GM18868 (cell line): ENCODE measurements at regions not wholly inside any gene's neighbourhood (a gene's known extent, or its start where the extent isn't known, plus 50 kb on each side); places are given as distances from the start of the nearest gene placed in this dataset.
"Not testable (repeated sequence)": the region's sequence is repeated elsewhere in the genome, so short reads cannot be mapped to it uniquely, and the experiment has no call there.

Source experiments
- ATAC-seq: cut with Tn5 transposase; IDR thresholded peaks from one replicate; pipeline ENCODE4 v1.9.1; 2021; ENCODE audit warnings: mild to moderate bottlenecking, moderate library complexity; ENCODE audit not compliant: unreplicated experiment

DNA sequence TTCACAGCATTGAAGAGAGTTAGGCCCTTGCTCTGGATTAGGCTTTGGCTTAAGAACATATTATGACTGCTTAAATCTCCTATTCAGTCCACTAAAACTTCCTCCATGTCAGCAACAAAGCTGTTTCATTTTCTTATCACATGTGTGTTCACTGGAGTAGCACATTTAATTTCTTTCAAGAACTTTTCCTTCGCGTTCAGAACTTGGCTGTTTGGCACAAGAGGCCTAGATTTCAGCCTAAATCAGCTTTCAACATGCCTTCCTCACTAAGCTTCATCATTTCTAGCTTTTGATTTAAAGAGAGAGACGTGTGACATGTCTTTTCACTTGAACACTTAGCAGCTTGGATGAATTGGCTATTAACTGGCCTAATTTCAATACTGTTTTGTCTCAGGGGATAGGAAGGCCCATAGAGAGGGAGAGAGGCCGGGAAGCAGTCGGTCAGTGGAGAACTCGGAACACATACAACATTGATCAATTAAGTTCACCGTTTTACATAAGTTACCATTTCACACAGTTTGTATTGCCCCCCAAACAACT is 885.2 kb upstream of the AUTS2 start:
- ATAC-seq = no peak

- not testable (repeated sequence) for ATAC-seq
Measured at GRCh38 chr7:68714135-68714534, 884.1 kb upstream of the AUTS2 start.

- ATAC-seq = no peak
Measured at GRCh38 chr7:68715907-68716306, 882.4 kb upstream of the AUTS2 start.

- ATAC-seq = no peak
Measured at GRCh38 chr7:68717176-68717575, 881.1 kb upstream of the AUTS2 start.

GRCh38 chr7:68718097-68718551 is 880.2 kb upstream of the AUTS2 start:
- no peak for ATAC-seq

- no peak for ATAC-seq
Measured at GRCh38 chr7:68720697-68721096, 877.6 kb upstream of the AUTS2 start.

GRCh38 chr7:68722044-68722443 is 876.2 kb upstream of the AUTS2 start:
- no peak for ATAC-seq

DNA sequence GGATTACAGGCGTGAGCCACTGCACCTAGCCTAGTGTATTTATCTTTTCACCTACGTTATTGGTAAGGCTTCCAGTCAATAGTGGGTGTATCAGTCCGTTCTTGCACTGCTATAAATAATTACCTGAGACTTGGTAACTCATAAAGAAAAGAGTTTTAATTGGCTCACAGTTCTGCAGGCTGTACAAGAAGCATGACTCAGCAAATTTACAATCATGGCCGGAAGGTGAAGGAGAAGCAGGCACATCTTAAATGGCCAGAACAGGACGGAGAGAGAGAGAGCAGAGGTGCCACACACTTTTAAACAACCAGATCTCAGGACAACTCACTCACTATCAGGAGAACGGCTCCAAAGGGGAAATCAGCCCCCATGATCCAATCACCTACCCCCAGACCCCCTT is 873.3 kb upstream of the AUTS2 start:
- no peak for ATAC-seq

DNA sequence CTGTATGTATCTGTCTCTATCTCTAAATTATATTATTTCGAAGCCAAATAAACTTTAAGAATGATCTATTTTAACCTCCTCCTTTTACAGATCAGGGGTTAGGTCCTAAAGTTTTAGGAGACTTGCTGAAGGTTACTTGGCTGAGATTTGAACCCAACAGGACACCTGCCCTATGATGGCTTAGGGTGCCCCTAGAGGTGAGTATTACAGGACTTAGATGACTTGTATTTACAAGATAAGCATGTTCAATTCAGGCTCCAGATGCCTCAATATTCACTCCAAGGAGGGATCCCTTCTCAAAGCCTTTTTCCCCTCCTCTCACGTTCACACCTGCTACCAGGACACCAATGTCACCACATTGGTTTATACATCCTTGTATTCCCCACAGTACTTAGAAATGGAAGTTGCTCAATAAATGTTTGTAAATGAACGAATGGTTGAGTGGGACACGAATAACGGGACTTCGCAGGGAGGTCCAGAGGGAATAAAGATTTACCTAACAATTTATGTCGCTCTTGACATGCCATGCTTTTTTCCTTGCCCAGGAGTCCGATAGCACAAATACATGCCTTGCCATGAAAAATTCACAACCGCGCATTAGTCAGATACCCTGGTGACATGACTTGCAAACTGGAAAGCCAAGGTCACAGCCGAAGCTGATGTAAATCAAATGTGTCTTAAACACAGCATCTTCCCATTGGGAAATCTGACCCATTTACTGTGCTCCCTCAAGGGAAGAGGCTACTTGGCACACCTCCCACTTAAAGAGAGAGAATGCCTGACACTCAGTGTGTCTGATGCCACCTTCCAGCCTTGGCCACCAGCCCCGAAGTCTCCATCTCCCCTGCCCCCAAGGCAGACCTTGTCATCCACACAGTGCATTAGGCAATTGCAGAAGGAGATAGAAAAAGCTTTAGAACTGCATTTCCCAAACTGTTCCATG is 872.2 kb upstream of the AUTS2 start:
- no peak for ATAC-seq

DNA sequence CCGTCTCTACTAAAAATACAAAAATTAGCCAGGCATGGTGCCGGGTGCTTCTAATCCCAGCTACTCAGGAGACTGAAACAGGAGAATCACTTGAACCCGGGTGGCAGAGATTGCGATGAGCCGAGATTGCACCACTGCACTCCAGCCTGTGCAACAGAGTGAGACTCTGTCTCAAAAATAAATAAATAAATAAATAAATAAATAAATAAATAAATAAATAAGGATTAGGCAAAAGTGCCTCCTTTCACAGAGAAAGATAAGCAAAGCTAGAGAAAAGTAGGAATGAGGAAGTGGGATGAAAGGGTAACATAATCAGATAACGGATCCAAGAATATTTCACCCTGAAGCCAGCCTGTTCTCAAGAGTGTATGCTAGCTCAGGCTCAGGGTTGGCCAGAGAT is 869.6 kb upstream of the AUTS2 start:
- ATAC-seq = not testable (repeated sequence)

GRCh38 chr7:68729371-68729770 is 868.9 kb upstream of the AUTS2 start:
- ATAC-seq = no peak

DNA sequence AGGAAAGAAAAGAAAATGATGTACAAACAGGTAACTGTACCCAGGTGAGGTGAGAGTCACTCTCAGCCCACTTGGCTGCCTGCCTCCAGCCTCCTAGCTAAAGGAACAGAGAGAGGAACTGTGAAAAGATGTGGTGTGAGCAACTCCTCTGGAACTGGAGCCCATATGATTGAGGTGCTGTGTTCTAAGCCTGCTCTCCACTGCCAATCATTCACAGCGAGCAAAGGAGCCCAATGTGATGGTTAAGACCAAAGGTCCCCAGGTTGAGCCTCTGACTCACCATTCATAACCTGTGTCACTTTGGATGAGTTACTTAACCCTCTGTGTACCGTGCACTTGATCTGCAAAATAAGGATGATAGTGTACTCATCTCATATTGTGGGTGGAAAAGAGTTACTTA is 868.1 kb upstream of the AUTS2 start:
- no peak for ATAC-seq

DNA sequence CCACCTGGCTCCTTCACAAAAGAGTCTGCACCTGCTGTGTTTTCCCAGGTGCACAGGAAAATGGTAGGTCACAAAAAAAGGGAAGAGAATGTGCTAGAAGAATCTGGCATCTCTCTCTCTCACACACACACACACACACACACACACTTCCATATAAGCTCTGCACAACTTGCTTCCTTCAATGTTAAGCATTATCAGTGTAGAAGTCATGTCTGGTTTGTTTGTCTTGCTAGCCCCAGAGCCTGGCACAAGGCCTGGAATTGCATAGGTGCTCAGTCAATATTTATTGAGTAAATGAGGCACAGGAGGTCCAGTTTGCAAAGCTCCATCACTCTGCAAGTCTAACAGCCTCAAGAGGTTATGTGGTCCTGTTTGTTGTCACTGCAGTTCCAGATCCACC is 867.3 kb upstream of the AUTS2 start:
- ATAC-seq = no peak

DNA sequence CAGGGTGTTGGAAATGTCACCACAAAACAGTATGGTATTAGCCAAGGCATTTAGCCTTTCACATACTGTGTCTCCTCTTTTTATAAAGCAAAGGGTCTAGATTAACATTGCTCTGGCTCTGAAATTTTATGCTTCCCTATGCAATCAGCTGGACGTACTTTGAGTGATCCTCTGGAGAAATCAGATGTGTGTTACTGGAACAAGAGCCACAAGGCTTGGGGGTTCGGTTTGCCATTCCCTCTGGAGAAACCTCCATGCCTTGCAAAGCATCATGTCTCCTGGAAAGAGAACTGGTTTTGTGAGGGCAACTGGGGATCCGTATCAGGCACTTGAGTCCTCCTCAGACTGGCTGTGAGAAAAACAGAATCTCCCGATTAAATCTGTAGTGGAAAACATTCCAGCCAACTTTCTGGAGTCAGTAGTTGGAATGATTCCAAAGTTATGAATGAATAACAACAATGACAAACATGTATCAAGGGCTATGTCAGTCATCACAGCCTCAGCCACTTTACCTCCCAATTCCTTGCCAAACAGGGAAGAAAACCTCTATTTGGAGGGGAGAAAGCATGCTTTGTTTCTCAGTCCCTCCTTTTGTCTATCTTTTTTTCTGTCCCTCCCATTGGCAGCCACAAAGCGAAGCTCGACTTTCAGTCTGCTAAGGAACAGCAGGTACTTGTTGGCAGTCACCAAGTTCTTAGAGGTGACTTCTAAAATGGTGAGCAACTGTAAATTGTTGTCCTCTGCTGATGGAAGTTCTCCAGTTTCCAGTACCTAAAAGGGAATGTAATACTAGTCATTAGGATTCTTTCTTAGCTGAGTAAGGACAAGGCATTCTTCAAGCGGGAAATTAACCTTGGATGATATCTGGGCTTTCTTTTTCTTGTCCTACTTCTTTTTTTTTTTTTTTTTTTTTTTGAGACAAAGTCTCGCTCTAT is 864.8 kb upstream of the AUTS2 start:
- no peak for ATAC-seq

DNA sequence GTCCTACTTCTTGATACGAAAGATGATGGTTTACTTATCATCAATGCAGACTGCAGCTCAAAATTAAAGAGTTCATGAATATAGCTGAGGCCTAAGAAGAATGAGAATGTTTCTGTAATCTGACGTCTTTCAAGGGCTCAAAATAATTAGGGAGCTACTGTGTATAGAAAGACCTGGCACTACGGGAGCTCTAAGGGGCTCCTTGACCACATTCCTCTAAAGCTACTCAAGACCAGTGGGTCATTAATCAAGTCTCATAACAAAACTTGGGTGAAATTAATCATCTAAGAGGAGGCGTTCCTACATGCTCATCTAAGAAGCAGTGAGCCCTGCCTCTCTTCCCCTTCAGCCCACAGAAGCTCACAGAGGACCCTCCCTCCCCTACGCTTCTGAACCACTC is 863.8 kb upstream of the AUTS2 start:
- no peak for ATAC-seq

GRCh38 chr7:68739306-68739705 is 859.0 kb upstream of the AUTS2 start:
- ATAC-seq = no peak

DNA sequence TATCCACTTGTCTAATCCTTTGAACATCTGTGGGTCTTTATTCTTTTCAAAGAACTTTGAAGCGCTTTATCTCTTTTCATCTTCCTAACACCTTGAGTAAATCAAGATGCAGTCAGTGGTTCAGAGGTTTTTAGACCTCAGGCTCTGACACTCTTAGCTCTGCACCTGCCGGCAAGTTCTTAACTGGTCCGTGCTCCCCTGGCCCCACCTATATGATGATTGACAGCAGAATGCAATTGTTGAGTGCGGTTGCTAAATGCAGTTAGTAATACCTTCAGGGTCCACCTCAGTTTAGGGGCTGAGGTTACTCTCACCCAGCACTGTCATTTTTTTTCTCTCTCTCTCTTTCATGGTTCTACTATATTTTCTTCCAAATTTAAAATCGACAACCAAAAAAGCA is 854.2 kb upstream of the AUTS2 start:
- no peak for ATAC-seq

DNA sequence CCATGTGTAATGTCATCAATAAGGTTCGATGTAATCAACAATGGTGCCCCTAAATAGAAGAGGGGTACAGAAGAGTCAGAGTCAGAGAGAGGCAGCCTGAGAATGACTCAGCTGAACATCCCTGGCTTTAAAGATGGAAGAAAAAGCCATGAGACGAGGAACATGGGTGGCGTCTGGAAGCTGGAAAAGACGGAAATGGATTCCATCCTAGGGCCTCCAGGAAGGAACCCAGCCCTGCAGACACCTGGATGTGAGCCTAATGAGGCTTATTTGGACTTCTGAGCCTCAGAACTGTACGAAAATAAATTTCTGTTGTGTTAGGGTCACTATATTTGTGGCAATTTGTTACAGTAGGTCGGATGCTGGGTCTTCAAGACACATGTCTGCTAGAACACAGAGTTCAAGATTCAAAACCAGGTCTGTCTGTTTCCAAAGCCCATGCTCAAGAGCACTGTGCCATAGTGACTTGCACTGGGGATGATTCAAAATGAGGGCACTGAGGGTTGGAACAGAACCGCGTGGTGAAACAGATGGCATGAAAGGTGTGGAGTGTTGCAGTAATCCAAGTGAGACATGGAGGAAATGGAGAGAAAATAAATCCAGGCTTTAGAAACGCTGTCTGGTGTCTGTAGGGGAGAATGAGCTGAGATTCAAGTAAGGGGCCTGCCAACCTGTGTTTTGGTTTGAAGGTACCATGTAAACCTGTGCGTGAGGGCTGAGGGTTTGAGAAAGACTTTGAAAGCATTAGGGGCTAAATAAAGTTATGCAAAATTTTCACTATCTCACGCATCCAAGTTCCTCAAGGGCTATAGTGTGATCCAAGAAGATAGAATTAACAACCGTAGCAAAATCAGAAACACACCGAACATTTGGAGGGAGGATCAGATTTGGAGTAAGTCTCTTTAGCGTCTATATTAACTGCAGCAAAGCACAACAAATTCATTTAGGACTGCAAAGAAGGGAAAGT is 849.1 kb upstream of the AUTS2 start:
- no peak for ATAC-seq

GRCh38 chr7:68752485-68753178 is 845.6 kb upstream of the AUTS2 start:
- no peak for ATAC-seq

DNA sequence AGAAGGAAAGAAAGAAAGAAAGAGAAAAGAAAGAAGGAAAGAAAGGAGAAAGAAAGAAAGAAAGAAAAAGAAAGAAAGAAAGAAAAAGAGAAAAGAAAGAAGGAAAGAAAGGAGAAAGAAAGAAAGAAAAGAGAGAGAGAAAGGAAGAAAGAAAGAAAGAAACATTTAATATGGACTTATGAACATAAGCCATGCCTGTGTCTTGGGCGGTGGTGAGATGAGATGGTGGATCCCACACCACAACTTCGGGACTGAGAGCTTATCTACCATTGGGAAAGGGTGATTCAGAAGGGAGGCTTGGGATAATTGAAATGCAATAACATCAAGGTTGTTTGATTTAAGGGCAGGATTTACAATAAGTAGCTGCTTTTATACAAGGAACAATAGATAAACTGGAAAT is 843.9 kb upstream of the AUTS2 start:
- no peak for ATAC-seq
